Spleen (tissue), 7 donors: ENCODE measurements at regions not wholly inside any gene's neighbourhood (a gene's known extent, or its start where the extent isn't known, plus 50 kb on each side); places are given as distances from the start of the nearest gene placed in this dataset.

ENCODE experiments used
- CTCF ChIP-seq, 11 experiments: fragments of 200-600 bp in 7 of 11; fragments of 450-650 bp in 4 of 11; sonication (generic) in 4 of 11; IDR thresholded peaks in 8 of 11; conservative IDR thresholded peaks in 3 of 11; 1 replicate in 7 of 11; 2 replicates in 4 of 11; pipeline versions ENCODE4 v1.4.0 to v1.8.0; 2016 to 2021; ENCODE audit warnings: antibody characterized with exemption in 11 of 11, inconsistent platforms in 4 of 11, mild to moderate bottlenecking in 1 of 11
- POLR2AphosphoS5 ChIP-seq, 3 donors: sonication (generic); formaldehyde crosslinking; IDR thresholded peaks; one replicate each; pipeline ENCODE4 v1.5.1; 2017; ENCODE audit warnings: antibody characterized with exemption in 3 of 3
- donor health status: DM: no; HTN: no; CAD: no; lungs with moderate emphysema.
- donor health status: DM: no; HTN: no; CAD: no.
- donor health status: DM: no; HTN: no; CAD: no.

GRCh38 chr18:25927830-25928229 is 162.6 kb downstream of the SS18 start:
- no peak for TF ChIP-seq POLR2AphosphoS5 (IDR thresholded peaks at IDR 0.05)
- no peak for TF ChIP-seq CTCF (IDR thresholded peaks at IDR 0.05 in 8 of 11, conservative IDR thresholded peaks at IDR 0.05 in 3 of 11)
